HG02571 (cell line): ENCODE measurements at regions not wholly inside any gene's neighbourhood (a gene's known extent, or its start where the extent isn't known, plus 50 kb on each side); places are given as distances from the start of the nearest gene placed in this dataset.

Experiments used
- ATAC-seq: cut with Tn5 transposase; IDR thresholded peaks from one replicate; pipeline ENCODE4 v1.9.1; 2021; ENCODE audit warnings: mild to moderate bottlenecking, moderate library complexity; ENCODE audit not compliant: unreplicated experiment

- ATAC-seq = no peak
Measured at GRCh38 chr14:98114946-98115345, 1157.1 kb downstream of the BCL11B start.

GRCh38 chr14:98118749-98119148 is 1153.2 kb downstream of the BCL11B start:
- ATAC-seq = no peak

- ATAC-seq = no peak
Measured at GRCh38 chr14:98119739-98120138, 1152.3 kb downstream of the BCL11B start.

- ATAC-seq = no peak
Measured at GRCh38 chr14:98120831-98121464, 1151.0 kb downstream of the BCL11B start.

GRCh38 chr14:98122527-98122926 is 1149.5 kb downstream of the BCL11B start:
- ATAC-seq = no peak

GRCh38 chr14:98130691-98131090 is 1141.3 kb downstream of the BCL11B start:
- no peak for ATAC-seq

- no peak for ATAC-seq
Measured at GRCh38 chr14:98131406-98131805, 1140.6 kb downstream of the BCL11B start.

- no peak for ATAC-seq
Measured at GRCh38 chr14:98133806-98134205, 1138.2 kb downstream of the BCL11B start.

GRCh38 chr14:98136012-98136789 is 1135.8 kb downstream of the BCL11B start:
- ATAC-seq = no peak

GRCh38 chr14:98137131-98138025 is 1134.6 kb downstream of the BCL11B start:
- no peak for ATAC-seq

GRCh38 chr14:98138666-98139065 is 1133.3 kb downstream of the BCL11B start:
- no peak for ATAC-seq

- ATAC-seq = no peak
Measured at GRCh38 chr14:98140862-98141530, 1131.0 kb downstream of the BCL11B start.

GRCh38 chr14:98143566-98143965 is 1128.4 kb downstream of the BCL11B start:
- ATAC-seq = no peak

- no peak for ATAC-seq
Measured at GRCh38 chr14:98144964-98145363, 1127.0 kb downstream of the BCL11B start.

- ATAC-seq = no peak
Measured at GRCh38 chr14:98146416-98146815, 1125.6 kb downstream of the BCL11B start.

GRCh38 chr14:98154254-98154653 is 1117.7 kb downstream of the BCL11B start:
- ATAC-seq = no peak

- ATAC-seq = no peak
Measured at GRCh38 chr14:98156411-98156810, 1115.6 kb downstream of the BCL11B start.

GRCh38 chr14:98160901-98161300 is 1111.1 kb downstream of the BCL11B start:
- ATAC-seq = no peak

GRCh38 chr14:98161356-98161755 is 1110.6 kb downstream of the BCL11B start:
- no peak for ATAC-seq

- ATAC-seq = no peak
Measured at GRCh38 chr14:98162856-98163805, 1108.9 kb downstream of the BCL11B start.
